Omental fat pad (tissue), 3 donors: ENCODE measurements at regions not wholly inside any gene's neighbourhood (a gene's known extent, or its start where the extent isn't known, plus 50 kb on each side); places are given as distances from the start of the nearest gene placed in this dataset.

Experiments used
- ATAC-seq: fragments of 150-250 bp; one replicate; pipeline ENCODE4 v1.9.1; 2016; ENCODE audit warnings: mild to moderate bottlenecking, moderate library complexity; ENCODE audit not compliant: low FRiP score
- DNase-seq: peaks from one replicate; pipeline ENCODE4 v3.0.0-alpha.2; 2019; ENCODE audit warnings: low spot score
- TF ChIP-seq, protein P1 (sequence below), 3 donors: fragments of 450-650 bp; IDR thresholded peaks; one replicate each; pipeline ENCODE4 v1.5.1; 2016 to 2017; ENCODE audit warnings: antibody characterized with exemption in 3 of 3, mild to moderate bottlenecking in 3 of 3, moderate library complexity in 2 of 3

DNA sequence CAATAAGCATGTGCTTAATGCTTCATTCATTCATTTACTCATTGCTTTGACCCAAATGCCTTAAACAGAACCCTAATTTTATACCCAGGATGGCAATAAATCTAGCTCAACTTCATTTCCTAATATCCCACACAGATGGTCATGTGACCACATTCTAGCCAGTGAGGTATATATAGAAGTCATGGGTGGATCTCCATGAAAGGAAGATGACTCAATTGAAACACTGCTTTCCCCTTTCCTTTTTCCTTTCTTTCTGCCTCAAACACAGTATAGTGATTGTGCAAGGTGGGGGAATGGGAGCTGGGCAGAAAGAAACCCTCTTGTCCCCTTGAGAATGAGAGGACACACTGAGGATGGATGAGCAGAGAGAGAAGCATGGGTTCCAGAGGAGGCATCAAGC, 183.5 kb upstream of the PRICKLE2 start:
- ATAC-seq (no peak), DNase-seq (no peak)
- TF ChIP-seq, protein P1, sequence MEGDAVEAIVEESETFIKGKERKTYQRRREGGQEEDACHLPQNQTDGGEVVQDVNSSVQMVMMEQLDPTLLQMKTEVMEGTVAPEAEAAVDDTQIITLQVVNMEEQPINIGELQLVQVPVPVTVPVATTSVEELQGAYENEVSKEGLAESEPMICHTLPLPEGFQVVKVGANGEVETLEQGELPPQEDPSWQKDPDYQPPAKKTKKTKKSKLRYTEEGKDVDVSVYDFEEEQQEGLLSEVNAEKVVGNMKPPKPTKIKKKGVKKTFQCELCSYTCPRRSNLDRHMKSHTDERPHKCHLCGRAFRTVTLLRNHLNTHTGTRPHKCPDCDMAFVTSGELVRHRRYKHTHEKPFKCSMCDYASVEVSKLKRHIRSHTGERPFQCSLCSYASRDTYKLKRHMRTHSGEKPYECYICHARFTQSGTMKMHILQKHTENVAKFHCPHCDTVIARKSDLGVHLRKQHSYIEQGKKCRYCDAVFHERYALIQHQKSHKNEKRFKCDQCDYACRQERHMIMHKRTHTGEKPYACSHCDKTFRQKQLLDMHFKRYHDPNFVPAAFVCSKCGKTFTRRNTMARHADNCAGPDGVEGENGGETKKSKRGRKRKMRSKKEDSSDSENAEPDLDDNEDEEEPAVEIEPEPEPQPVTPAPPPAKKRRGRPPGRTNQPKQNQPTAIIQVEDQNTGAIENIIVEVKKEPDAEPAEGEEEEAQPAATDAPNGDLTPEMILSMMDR (IDR thresholded peaks at IDR 0.05) = no peak

GRCh38 chr3:64406271-64406670, 181.0 kb upstream of the PRICKLE2 start:
- TF ChIP-seq, protein P1 (IDR thresholded peaks at IDR 0.05) = no peak
- ATAC-seq = no peak
- no peak for DNase-seq

- ATAC-seq = no peak
- TF ChIP-seq, protein P1 (IDR thresholded peaks at IDR 0.05) = no peak
- no peak for DNase-seq
Measured at GRCh38 chr3:64405211-64405835, 180.1 kb upstream of the PRICKLE2 start.

DNA sequence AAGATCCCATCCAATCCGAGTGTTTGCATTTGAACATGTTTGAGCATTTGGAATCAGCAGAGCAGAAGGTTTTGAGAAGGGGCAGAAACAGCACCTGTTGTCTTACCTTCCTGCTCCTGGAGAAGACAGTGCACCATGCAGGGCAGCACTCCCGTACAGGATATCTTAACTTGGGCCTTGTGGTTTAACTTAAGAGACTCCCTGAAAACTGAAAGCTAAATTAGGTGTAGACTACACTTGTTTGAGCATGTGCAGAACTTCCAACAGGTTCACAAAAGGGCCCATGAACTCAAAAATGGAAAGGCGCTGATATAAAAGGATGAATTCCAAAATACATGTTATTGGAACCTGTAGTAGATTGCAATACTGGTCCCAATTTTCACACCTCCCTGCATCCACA, 175.4 kb upstream of the PRICKLE2 start:
- ATAC-seq (no peak), DNase-seq (no peak)
- TF ChIP-seq, protein P1 (IDR thresholded peaks at IDR 0.05) = no peak

DNA sequence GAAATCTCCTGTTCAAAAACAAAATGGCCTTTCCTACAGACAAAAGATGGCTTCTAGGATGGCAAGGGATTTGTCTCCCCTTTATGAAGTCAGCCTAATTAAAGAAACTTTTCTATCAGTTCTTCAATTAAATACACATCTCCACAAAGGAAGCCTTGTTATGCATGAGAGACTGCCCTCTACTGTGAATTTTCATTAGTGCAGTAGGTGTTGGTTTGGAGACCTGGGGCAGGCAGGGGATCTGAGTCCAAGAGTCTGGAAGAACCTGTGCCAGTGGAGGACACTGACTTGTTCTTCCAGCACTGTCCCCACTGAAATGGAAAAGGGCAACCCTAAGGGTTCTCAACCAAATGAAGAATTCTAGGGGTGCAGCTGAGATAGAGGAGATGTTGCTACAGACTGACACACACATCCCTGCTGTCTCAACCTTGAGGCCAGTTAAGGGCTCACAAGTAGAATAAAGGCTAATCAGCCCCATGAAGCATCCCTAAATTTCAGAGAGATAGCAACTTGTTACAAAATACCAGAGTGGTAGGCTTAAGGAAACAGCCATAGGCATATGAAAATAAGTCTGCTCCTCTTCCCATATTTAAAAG, 174.0 kb upstream of the PRICKLE2 start:
- TF ChIP-seq, protein P1 (IDR thresholded peaks at IDR 0.05) = peak in 1 of 3 donors; percentile 29
- ATAC-seq (peak; percentile 48), DNase-seq (no peak)

GRCh38 chr3:64398476-64398875, 173.2 kb upstream of the PRICKLE2 start:
- no peak for DNase-seq
- TF ChIP-seq, protein P1 (IDR thresholded peaks at IDR 0.05) = no peak
- no peak for ATAC-seq

GRCh38 chr3:64398006-64398405, 172.7 kb upstream of the PRICKLE2 start:
- ATAC-seq (no peak), DNase-seq (no peak)
- TF ChIP-seq, protein P1 (IDR thresholded peaks at IDR 0.05) = no peak
